ENCODE measurements at regions not wholly inside any gene's neighbourhood (a gene's known extent, or its start where the extent isn't known, plus 50 kb on each side); places are given as distances from the start of the nearest gene placed in this dataset.

- ATAC-seq, result no peak
- intact Hi-C loops (cut with DNase I, micrococcal nuclease), result no loop called here
- DNase-seq, result no peak
Measured at GRCh38 chr9:127553793-127554192, 58.3 kb upstream of the STXBP1 start.

GRCh38 chr9:127554966-127555839 lies 56.9 kb upstream of the STXBP1 start:
- ATAC-seq, result no peak
- intact Hi-C loops (cut with DNase I, micrococcal nuclease), result no loop called here
- DNase-seq, result no peak

- intact Hi-C loops (cut with DNase I, micrococcal nuclease), result no loop called here
- ATAC-seq (peak; percentile 79), DNase-seq (peak; percentile 65 to 84)
Measured at GRCh38 chr9:127555840-127556820, 55.9 kb upstream of the STXBP1 start.

GRCh38 chr9:127556871-127557270 lies 55.2 kb upstream of the STXBP1 start:
- ATAC-seq (no peak), DNase-seq (no peak)
- intact Hi-C loops (cut with DNase I, micrococcal nuclease), result no loop called here

- DNase-seq, result no peak
- ATAC-seq, result peak; percentile 1
Measured at GRCh38 chr9:127557466-127557869, 54.6 kb upstream of the STXBP1 start.

DNA sequence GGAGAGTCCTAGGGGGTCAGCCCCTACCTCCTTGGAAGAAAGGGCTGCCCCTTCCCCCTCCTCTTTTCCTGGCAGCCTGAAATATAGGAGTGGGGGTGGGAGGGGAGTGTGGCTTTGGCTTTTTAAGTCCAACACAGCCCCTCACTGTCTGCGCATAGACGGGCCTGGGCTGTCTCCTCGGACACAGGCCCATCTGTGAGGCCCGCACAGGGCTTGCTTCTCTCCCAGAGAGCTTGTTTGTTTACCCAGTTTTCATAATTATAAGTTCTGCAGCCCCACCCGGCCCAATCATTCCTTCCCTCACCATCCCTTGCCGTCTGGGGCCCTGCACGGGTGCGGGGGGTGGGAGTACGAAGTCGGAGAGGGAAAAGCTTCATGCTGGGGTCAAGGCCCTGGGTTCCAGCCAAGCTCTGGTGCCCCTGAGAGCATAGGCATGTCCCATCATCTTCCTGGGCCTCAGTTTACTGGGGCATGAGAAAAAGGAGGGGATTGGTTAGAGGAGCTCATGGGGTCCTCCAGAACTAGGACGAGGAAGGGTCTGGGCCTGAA lies 54.0 kb upstream of the STXBP1 start:
- no peak for DNase-seq
- intact Hi-C loops (cut with DNase I, micrococcal nuclease), result no loop called here
- ATAC-seq, result no peak

More at GRCh38 chr9:127557466-127557869, 54.6 kb upstream of the STXBP1 start:
- intact Hi-C loops (cut with DNase I, micrococcal nuclease), result no loop called here

- DNase-seq (no peak), ATAC-seq (no peak)
- intact Hi-C loops (cut with DNase I, micrococcal nuclease), result no loop called here
Measured at GRCh38 chr9:127558581-127559246, 53.4 kb upstream of the STXBP1 start.

- intact Hi-C loops (cut with DNase I, micrococcal nuclease), result no loop called here
- no peak for ATAC-seq
- no peak for DNase-seq
Measured at GRCh38 chr9:127559247-127559680, 52.8 kb upstream of the STXBP1 start.

- ATAC-seq (peak; percentile 37), DNase-seq (peak; percentile 64 to 87)
- intact Hi-C loops (cut with DNase I, micrococcal nuclease), result no loop called here
Measured at GRCh38 chr9:127561491-127562278, 50.4 kb upstream of the STXBP1 start.
